DND-41 (cell line): ENCODE measurements at regions not wholly inside any gene's neighbourhood (a gene's known extent, or its start where the extent isn't known, plus 50 kb on each side); places are given as distances from the start of the nearest gene placed in this dataset.

Experiments
- EZH2 ChIP-seq: IDR thresholded peaks from 3 replicates; pipeline ENCODE4 v1.6.1; 2012; ENCODE audit warnings: borderline replicate concordance, low read depth, mild to moderate bottlenecking, moderate library complexity, low read length, inconsistent platforms; ENCODE audit not compliant: severe bottlenecking
- TF ChIP-seq, protein P1 (sequence below): IDR thresholded peaks from 2 replicates; pipeline ENCODE4 v1.5.1; 2012; ENCODE audit warnings: borderline replicate concordance, low read length, moderate library complexity, mild to moderate bottlenecking; ENCODE audit not compliant: poor library complexity, severe bottlenecking; ENCODE audit errors: extremely low read depth

DNA sequence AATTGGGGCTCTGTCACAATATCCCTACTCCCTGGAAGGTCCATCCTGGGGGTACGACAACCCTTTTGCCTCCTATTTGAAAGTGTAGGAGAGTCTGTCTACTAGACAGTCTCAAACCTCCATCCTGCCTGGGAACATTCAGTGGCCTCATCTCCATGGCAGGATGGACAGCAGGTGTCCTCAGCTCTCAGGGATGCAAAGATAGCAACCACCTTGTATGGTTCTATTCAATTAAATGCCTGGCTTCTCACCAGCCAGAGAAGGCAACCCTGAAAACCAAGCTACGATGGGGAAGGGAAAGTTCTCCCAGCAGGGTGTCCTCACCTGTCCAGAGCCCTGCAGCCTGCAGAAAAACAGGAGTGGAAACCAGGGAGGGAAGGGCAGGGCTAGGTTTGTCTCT, 164.9 kb downstream of the MIAT start:
- TF ChIP-seq, protein P1, sequence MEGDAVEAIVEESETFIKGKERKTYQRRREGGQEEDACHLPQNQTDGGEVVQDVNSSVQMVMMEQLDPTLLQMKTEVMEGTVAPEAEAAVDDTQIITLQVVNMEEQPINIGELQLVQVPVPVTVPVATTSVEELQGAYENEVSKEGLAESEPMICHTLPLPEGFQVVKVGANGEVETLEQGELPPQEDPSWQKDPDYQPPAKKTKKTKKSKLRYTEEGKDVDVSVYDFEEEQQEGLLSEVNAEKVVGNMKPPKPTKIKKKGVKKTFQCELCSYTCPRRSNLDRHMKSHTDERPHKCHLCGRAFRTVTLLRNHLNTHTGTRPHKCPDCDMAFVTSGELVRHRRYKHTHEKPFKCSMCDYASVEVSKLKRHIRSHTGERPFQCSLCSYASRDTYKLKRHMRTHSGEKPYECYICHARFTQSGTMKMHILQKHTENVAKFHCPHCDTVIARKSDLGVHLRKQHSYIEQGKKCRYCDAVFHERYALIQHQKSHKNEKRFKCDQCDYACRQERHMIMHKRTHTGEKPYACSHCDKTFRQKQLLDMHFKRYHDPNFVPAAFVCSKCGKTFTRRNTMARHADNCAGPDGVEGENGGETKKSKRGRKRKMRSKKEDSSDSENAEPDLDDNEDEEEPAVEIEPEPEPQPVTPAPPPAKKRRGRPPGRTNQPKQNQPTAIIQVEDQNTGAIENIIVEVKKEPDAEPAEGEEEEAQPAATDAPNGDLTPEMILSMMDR: no peak
- TF ChIP-seq EZH2: no peak
